HG03378 (cell line): ENCODE measurements at regions not wholly inside any gene's neighbourhood (a gene's known extent, or its start where the extent isn't known, plus 50 kb on each side); places are given as distances from the start of the nearest gene placed in this dataset.

Source experiments
- ATAC-seq: cut with Tn5 transposase; IDR thresholded peaks from one replicate; pipeline ENCODE4 v1.9.1; 2021; ENCODE audit warnings: mild to moderate bottlenecking, moderate library complexity; ENCODE audit not compliant: unreplicated experiment

GRCh38 chr5:73267766-73268435 lies 94.9 kb downstream of the TMEM174 start:
- no peak for ATAC-seq

GRCh38 chr5:73266925-73267765 lies 94.2 kb downstream of the TMEM174 start:
- ATAC-seq = no peak

DNA sequence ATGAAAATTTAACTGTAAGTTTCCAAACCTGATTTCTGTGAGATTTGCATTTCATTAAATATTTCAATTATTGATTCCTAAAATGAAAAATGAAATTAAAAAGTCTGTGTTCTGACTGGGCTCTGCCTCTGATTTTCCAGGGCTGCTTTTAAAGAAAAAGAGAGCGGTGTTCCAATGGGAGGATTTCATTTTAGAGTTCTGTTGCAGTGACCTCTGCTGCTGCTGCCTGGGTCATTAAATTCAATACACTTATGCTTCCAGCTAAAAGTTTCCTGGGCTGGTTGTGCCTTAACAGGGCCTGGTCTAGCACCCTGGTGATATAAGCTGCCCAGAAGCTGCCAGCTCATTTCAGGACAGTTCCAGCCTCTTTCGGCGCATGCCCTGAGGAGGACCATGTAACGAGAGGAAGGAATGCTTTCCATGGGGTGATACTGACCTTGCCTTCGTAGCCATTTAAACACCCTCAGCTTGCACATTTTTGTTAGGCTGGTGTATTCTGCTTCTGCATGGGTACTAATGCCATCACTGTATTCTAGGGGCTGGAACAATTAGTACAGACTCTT lies 93.3 kb downstream of the TMEM174 start:
- no peak for ATAC-seq

DNA sequence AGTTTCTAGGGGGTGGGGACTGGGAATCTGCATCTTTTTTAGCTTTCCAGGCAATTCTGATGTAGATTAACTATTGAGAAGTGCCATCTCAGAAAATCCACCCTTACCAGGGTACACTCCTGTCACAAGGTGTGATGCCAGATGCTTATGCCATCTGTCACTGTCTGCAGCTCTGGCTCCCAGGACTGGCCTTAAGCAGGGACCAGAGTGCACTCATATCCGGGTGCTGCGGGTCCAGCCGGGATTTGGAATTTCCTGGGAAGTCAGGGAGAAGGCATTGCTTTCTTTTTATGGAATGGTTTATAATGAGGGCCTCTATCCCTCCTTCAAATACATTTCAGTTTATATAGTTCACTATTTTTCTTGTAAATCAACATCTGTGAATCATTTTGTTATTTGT lies 92.6 kb downstream of the TMEM174 start:
- ATAC-seq = no peak

- ATAC-seq = no peak
Observed at GRCh38 chr5:73264631-73265030, 91.6 kb downstream of the TMEM174 start.

DNA sequence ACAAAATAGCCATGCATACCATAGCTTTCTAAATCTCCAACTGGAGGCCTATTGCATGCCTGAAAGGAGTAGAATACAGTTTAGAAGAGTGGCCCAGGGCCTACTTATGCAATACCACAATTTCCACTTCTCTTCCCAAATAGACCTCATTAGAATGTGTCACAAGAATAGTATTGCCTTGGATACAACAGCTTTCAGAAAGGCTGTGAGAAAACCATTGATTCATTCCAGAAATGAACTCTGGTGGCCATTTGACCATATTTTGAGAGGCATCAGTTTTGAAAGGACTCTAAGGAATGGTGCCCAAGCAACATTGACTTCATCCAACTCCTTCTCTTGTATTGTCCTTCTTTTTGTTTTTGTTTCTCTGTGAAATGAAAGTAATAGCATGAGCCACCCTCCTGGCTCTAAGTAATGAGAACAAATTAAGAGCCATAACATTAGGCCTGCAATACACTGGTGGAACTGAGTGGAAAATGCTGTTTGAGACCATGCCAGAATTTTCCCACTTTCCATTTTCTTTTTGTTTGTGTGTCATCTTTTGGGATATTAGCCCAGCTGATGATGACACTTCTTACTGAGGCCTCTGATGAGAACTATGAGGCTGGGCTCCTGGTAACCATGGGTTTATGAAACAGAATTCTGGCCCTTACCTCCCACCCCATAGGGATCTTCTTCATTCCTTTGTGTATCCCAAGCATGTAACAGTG lies 90.2 kb downstream of the TMEM174 start:
- no peak for ATAC-seq

DNA sequence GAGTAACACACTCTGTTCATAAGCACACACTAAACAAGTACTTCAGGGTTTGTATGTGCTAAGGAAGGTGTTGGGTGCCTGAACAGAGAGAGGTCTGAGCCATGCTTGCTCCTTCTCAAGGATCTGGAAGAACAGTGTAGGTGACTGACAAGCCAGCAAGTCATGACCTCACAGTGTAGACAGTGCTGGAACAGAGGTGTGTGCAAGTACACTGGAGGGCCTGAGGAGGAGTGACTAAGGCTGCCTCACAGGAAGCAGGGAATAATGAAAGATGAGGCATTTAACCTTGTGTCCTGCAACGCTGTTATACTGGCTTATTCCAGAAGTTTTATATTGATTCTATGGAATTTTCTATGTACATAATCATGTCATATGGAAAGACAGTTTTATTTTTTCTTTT lies 83.9 kb downstream of the TMEM174 start:
- no peak for ATAC-seq

- ATAC-seq = no peak
Observed at GRCh38 chr5:73256462-73256861, 83.5 kb downstream of the TMEM174 start.

DNA sequence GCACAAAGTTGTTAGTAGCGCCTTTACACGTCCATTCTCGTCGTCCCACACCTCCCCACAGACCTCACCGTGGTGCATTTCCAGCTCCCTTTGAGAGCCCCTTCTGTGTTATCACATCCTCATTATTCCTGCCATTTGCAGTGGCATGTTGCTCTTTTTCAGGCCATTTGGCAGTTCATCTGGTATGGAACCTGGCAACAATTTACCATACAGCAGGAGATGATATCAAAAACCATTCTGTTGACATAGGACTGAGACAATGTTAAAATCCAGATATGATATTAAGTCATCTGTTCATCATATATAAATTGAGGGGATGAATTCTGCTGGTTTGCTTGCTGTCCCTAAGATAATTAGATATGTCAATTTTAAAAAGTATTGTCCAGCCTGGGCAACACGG lies 83.0 kb downstream of the TMEM174 start:
- no peak for ATAC-seq

- no peak for ATAC-seq
Observed at GRCh38 chr5:73254642-73255041, 81.6 kb downstream of the TMEM174 start.

- ATAC-seq = no peak
Observed at GRCh38 chr5:73253047-73253660, 80.2 kb downstream of the TMEM174 start.

GRCh38 chr5:73250645-73251044 lies 77.7 kb downstream of the TMEM174 start:
- no peak for ATAC-seq

- ATAC-seq = no peak
Observed at GRCh38 chr5:73242735-73243134, 69.7 kb downstream of the TMEM174 start.

- no peak for ATAC-seq
Observed at GRCh38 chr5:73238873-73239272, 65.9 kb downstream of the TMEM174 start.

DNA sequence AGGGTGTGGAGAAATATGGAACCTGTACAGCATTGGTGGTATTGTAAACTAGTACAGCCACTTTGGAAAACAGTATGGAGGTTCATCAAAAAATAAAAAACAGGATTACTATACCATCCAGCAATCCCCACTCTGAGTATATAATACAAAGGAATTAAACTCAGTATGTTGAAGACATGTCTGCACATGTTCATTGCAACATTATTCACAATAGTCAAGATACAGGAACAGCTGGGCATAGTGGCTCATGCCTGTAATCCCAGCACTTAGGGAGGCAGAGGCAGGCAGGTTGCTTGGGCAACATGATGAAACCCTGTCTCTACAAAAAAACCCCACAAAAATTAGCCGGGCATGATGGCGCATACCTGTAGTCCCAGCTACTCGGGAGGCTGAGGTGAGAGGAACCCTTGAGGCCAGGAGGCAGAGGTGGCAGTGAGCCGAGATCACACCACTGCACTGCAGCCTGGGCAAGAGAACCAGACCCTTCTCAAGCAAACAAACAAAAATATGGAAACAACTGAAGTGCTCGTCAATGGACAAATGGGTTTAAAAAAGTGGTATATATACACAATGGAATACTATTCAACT lies 63.6 kb downstream of the TMEM174 start:
- ATAC-seq = no peak

DNA sequence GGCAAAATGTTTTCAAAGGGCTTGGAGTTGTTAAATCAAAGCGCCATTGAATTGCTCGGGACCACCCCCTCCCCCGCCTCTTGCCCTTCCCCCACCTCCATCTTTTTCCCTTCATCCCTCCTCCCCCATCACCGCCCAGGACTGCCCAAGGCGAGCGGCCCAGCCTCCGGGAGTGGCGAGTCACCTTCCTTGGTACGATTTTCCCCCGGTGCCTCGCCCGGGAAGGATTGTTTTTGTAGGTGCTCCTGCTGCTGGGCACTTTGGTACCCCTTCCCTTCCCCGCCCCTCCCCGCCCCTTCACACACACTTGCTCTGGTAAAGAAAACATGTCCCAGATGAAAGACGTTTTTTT lies 61.2 kb downstream of the TMEM174 start:
- no peak for ATAC-seq

GRCh38 chr5:73233461-73234203 lies 60.6 kb downstream of the TMEM174 start:
- ATAC-seq = no peak

DNA sequence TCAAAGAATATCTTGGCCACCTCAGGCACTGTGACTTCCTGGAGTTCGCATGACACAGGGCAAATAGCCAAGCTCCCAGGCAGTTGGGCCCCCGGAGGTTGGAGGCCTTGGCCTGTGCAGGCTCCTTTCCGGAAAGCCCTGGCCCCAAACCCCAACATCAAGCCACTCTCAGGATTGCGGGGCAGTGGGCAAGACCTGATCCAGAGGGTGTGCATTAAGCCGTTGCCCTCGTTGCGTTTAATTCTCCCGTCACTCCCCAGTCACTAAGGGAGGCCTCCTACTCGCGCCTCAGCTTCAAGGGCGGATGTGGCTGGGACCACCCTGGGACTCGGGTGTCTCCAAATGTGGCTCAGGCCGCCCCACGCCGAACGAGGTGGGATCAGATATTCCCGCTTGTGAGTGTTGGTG lies 60.1 kb downstream of the TMEM174 start:
- ATAC-seq = no peak

DNA sequence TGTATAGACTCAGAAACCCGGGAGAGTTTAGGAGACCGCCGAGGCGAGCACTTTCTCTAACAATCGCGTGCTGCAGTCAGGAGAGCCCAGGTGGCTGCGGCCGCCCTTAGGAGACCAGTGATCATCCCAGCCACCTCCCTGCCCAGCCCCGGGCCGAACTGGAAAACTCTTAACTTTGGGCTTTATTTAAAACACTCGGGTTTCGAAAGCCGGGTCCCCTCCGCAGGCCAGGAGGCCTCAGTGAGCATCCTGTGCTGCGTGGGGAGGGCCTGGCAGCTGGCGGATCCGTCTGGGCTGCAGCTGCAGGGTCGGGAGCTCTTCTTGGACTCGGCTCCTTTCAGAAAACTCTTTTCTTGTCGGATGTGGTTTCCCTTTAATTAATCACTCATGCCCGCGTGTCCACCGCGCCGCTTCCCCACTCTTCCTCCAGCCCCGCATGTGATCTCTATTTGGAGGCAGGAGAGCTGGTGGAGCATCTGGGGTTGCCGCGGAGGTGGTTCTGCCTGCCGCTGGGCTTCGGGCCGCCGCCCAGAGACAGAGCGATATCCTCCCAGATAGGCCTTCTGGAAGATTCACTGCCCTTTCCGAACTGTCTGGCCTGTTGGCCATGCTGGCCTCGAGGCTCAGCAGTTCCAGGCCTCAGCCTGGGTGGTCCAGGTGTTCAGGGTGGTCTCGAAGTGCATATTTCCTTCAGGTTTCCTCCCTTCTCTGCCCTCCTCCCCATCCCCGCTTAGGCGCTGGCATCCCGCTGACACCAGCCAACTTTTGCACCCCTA lies 59.5 kb downstream of the TMEM174 start:
- no peak for ATAC-seq
